ENCODE measurements at regions not wholly inside any gene's neighbourhood (a gene's known extent, or its start where the extent isn't known, plus 50 kb on each side); places are given as distances from the start of the nearest gene placed in this dataset.

DNA sequence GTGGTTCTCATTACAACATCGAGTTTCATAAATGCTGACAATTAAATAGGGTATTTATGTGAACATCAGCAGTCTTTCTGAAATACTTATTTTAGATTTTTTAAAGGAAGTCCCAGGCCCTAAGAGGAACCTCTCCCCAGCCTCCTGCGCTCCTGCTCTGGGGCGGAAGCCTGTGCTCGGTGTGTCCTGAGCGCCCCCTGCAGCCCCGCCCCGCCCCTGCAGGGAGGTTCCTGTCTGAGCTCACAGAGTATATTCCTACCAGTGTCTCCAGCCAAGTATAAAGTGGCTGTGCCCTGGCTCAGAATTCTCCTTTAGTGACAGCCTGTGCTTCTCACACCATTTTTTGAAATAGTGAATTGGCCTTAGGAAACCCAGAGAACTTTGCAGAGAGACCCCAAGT lies 567.9 kb downstream of the GOLGA6L6 start:
- TF ChIP-seq, protein P1, sequence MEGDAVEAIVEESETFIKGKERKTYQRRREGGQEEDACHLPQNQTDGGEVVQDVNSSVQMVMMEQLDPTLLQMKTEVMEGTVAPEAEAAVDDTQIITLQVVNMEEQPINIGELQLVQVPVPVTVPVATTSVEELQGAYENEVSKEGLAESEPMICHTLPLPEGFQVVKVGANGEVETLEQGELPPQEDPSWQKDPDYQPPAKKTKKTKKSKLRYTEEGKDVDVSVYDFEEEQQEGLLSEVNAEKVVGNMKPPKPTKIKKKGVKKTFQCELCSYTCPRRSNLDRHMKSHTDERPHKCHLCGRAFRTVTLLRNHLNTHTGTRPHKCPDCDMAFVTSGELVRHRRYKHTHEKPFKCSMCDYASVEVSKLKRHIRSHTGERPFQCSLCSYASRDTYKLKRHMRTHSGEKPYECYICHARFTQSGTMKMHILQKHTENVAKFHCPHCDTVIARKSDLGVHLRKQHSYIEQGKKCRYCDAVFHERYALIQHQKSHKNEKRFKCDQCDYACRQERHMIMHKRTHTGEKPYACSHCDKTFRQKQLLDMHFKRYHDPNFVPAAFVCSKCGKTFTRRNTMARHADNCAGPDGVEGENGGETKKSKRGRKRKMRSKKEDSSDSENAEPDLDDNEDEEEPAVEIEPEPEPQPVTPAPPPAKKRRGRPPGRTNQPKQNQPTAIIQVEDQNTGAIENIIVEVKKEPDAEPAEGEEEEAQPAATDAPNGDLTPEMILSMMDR (IDR thresholded peaks at IDR 0.05; ENCODE audit: poor library complexity, severe bottlenecking) = no peak
- TF ChIP-seq EZH2 (IDR thresholded peaks at IDR 0.05; ENCODE audit: borderline replicate concordance, insufficient read depth, low read length, poor library complexity, severe bottlenecking) (no peak), EP300 (conservative IDR thresholded peaks at IDR 0.05; ENCODE audit: poor library complexity, severe bottlenecking) (no peak), TAF1 (IDR thresholded peaks at IDR 0.05; ENCODE audit: low read depth) (no peak), POLR2AphosphoS5 (IDR thresholded peaks at IDR 0.05) (no peak), RAD21 (conservative IDR thresholded peaks at IDR 0.05) (no peak), MXI1 (conservative IDR thresholded peaks at IDR 0.05; ENCODE audit: poor library complexity, severe bottlenecking) (no peak)
- TF ChIP-seq, protein P2, sequence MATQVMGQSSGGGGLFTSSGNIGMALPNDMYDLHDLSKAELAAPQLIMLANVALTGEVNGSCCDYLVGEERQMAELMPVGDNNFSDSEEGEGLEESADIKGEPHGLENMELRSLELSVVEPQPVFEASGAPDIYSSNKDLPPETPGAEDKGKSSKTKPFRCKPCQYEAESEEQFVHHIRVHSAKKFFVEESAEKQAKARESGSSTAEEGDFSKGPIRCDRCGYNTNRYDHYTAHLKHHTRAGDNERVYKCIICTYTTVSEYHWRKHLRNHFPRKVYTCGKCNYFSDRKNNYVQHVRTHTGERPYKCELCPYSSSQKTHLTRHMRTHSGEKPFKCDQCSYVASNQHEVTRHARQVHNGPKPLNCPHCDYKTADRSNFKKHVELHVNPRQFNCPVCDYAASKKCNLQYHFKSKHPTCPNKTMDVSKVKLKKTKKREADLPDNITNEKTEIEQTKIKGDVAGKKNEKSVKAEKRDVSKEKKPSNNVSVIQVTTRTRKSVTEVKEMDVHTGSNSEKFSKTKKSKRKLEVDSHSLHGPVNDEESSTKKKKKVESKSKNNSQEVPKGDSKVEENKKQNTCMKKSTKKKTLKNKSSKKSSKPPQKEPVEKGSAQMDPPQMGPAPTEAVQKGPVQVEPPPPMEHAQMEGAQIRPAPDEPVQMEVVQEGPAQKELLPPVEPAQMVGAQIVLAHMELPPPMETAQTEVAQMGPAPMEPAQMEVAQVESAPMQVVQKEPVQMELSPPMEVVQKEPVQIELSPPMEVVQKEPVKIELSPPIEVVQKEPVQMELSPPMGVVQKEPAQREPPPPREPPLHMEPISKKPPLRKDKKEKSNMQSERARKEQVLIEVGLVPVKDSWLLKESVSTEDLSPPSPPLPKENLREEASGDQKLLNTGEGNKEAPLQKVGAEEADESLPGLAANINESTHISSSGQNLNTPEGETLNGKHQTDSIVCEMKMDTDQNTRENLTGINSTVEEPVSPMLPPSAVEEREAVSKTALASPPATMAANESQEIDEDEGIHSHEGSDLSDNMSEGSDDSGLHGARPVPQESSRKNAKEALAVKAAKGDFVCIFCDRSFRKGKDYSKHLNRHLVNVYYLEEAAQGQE (IDR thresholded peaks at IDR 0.05; ENCODE audit: borderline replicate concordance) = no peak

Data from neural cell (in vitro differentiated cells).